ENCODE measurements at regions not wholly inside any gene's neighbourhood (a gene's known extent, or its start where the extent isn't known, plus 50 kb on each side); places are given as distances from the start of the nearest gene placed in this dataset.

GRCh38 chr5:77842243-77842642 lies 66.1 kb upstream of the TBCA start:
- no peak for DNase-seq

GRCh38 chr5:77841616-77842015 lies 65.5 kb upstream of the TBCA start:
- no peak for DNase-seq

- DNase-seq: peak; percentile 38
Observed at GRCh38 chr5:77840930-77841329, 64.8 kb upstream of the TBCA start.

GRCh38 chr5:77839691-77840090 lies 63.6 kb upstream of the TBCA start:
- no peak for DNase-seq

- no peak for DNase-seq
Observed at GRCh38 chr5:77832938-77833337, 56.8 kb upstream of the TBCA start.

- DNase-seq: no peak
Observed at GRCh38 chr5:77832166-77832770, 56.1 kb upstream of the TBCA start.

- DNase-seq: no peak
Observed at GRCh38 chr5:77828445-77828844, 52.3 kb upstream of the TBCA start.

Measured in eye (tissue), 1 donor.